H1 (cell line): ENCODE measurements at regions not wholly inside any gene's neighbourhood (a gene's known extent, or its start where the extent isn't known, plus 50 kb on each side); places are given as distances from the start of the nearest gene placed in this dataset.

Experiments used
- TF ChIP-seq, protein P1 (sequence below): fragments of 300-600 bp; sonication (generic); IDR thresholded peaks from 2 replicates; pipeline ENCODE4 v1.7.1; 2012; ENCODE audit warnings: low read length, moderate library complexity, mild to moderate bottlenecking, inconsistent platforms; ENCODE audit not compliant: insufficient replicate concordance
- TF ChIP-seq, protein P2 (sequence below): IDR thresholded peaks from 2 replicates; pipeline ENCODE4 v1.6.1; 2012; ENCODE audit warnings: low read length, inconsistent platforms

DNA sequence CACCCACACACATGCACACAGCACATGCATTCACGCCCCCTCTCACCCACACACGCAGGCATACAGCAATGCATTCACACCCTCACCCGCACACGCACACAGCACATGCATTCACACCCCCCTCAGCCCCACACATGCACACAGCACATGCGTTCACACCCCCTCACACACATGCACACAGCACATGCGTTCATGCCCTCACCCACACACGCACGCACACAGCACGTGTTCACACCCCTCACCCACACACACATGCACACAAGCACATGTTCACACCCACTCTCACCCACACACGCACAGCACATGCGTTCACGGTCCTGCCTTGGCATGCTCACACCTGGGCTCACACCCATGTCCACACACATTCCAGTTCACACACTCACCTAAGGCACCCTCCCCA lies 64.2 kb downstream of the ENGASE start (continued):
- TF ChIP-seq, protein P1, sequence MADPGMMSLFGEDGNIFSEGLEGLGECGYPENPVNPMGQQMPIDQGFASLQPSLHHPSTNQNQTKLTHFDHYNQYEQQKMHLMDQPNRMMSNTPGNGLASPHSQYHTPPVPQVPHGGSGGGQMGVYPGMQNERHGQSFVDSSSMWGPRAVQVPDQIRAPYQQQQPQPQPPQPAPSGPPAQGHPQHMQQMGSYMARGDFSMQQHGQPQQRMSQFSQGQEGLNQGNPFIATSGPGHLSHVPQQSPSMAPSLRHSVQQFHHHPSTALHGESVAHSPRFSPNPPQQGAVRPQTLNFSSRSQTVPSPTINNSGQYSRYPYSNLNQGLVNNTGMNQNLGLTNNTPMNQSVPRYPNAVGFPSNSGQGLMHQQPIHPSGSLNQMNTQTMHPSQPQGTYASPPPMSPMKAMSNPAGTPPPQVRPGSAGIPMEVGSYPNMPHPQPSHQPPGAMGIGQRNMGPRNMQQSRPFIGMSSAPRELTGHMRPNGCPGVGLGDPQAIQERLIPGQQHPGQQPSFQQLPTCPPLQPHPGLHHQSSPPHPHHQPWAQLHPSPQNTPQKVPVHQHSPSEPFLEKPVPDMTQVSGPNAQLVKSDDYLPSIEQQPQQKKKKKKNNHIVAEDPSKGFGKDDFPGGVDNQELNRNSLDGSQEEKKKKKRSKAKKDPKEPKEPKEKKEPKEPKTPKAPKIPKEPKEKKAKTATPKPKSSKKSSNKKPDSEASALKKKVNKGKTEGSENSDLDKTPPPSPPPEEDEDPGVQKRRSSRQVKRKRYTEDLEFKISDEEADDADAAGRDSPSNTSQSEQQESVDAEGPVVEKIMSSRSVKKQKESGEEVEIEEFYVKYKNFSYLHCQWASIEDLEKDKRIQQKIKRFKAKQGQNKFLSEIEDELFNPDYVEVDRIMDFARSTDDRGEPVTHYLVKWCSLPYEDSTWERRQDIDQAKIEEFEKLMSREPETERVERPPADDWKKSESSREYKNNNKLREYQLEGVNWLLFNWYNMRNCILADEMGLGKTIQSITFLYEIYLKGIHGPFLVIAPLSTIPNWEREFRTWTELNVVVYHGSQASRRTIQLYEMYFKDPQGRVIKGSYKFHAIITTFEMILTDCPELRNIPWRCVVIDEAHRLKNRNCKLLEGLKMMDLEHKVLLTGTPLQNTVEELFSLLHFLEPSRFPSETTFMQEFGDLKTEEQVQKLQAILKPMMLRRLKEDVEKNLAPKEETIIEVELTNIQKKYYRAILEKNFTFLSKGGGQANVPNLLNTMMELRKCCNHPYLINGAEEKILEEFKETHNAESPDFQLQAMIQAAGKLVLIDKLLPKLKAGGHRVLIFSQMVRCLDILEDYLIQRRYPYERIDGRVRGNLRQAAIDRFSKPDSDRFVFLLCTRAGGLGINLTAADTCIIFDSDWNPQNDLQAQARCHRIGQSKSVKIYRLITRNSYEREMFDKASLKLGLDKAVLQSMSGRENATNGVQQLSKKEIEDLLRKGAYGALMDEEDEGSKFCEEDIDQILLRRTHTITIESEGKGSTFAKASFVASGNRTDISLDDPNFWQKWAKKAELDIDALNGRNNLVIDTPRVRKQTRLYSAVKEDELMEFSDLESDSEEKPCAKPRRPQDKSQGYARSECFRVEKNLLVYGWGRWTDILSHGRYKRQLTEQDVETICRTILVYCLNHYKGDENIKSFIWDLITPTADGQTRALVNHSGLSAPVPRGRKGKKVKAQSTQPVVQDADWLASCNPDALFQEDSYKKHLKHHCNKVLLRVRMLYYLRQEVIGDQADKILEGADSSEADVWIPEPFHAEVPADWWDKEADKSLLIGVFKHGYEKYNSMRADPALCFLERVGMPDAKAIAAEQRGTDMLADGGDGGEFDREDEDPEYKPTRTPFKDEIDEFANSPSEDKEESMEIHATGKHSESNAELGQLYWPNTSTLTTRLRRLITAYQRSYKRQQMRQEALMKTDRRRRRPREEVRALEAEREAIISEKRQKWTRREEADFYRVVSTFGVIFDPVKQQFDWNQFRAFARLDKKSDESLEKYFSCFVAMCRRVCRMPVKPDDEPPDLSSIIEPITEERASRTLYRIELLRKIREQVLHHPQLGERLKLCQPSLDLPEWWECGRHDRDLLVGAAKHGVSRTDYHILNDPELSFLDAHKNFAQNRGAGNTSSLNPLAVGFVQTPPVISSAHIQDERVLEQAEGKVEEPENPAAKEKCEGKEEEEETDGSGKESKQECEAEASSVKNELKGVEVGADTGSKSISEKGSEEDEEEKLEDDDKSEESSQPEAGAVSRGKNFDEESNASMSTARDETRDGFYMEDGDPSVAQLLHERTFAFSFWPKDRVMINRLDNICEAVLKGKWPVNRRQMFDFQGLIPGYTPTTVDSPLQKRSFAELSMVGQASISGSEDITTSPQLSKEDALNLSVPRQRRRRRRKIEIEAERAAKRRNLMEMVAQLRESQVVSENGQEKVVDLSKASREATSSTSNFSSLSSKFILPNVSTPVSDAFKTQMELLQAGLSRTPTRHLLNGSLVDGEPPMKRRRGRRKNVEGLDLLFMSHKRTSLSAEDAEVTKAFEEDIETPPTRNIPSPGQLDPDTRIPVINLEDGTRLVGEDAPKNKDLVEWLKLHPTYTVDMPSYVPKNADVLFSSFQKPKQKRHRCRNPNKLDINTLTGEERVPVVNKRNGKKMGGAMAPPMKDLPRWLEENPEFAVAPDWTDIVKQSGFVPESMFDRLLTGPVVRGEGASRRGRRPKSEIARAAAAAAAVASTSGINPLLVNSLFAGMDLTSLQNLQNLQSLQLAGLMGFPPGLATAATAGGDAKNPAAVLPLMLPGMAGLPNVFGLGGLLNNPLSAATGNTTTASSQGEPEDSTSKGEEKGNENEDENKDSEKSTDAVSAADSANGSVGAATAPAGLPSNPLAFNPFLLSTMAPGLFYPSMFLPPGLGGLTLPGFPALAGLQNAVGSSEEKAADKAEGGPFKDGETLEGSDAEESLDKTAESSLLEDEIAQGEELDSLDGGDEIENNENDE: no peak
- TF ChIP-seq, protein P2, sequence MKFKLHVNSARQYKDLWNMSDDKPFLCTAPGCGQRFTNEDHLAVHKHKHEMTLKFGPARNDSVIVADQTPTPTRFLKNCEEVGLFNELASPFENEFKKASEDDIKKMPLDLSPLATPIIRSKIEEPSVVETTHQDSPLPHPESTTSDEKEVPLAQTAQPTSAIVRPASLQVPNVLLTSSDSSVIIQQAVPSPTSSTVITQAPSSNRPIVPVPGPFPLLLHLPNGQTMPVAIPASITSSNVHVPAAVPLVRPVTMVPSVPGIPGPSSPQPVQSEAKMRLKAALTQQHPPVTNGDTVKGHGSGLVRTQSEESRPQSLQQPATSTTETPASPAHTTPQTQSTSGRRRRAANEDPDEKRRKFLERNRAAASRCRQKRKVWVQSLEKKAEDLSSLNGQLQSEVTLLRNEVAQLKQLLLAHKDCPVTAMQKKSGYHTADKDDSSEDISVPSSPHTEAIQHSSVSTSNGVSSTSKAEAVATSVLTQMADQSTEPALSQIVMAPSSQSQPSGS: no peak
